Chondrocyte (in vitro differentiated cells): ENCODE measurements at regions not wholly inside any gene's neighbourhood (a gene's known extent, or its start where the extent isn't known, plus 50 kb on each side); places are given as distances from the start of the nearest gene placed in this dataset.

Experiments used
- DNase-seq: peaks from one replicate; pipeline ENCODE4 v3.0.0; 2021; ENCODE audit warnings: mixed read lengths, low spot score
- H3K27ac Mint-ChIP-seq: one replicate; pipeline ENCODE4 v1.8.0; 2021; ENCODE audit warnings: mild to moderate bottlenecking, moderate library complexity, mixed read lengths; ENCODE audit not compliant: unreplicated experiment
- H3K27me3 Mint-ChIP-seq: 2 replicates; pipeline ENCODE4 v1.8.0; 2021; ENCODE audit warnings: low read depth, mixed read lengths
- H3K36me3 Mint-ChIP-seq: 2 replicates; pipeline ENCODE4 v1.8.0; 2021; ENCODE audit warnings: low read depth, mixed read lengths
- H3K4me1 Mint-ChIP-seq: 2 replicates; pipeline ENCODE4 v1.8.0; 2021; ENCODE audit warnings: low read depth, mild to moderate bottlenecking, mixed read lengths
- H3K4me3 Mint-ChIP-seq: one replicate; pipeline ENCODE4 v1.8.0; 2021; ENCODE audit warnings: mild to moderate bottlenecking, moderate library complexity, mixed read lengths; ENCODE audit not compliant: unreplicated experiment
- H3K9me3 Mint-ChIP-seq: 2 replicates; pipeline ENCODE4 v1.8.0; 2021; ENCODE audit warnings: low read depth, mixed read lengths
- TF ChIP-seq, protein P1 (sequence below): fragments of 200-600 bp; sonication (generic); IDR thresholded peaks from 2 replicates; pipeline ENCODE4 v1.5.0; 2021; ENCODE audit warnings: antibody characterized with exemption, mild to moderate bottlenecking, moderate library complexity

DNA sequence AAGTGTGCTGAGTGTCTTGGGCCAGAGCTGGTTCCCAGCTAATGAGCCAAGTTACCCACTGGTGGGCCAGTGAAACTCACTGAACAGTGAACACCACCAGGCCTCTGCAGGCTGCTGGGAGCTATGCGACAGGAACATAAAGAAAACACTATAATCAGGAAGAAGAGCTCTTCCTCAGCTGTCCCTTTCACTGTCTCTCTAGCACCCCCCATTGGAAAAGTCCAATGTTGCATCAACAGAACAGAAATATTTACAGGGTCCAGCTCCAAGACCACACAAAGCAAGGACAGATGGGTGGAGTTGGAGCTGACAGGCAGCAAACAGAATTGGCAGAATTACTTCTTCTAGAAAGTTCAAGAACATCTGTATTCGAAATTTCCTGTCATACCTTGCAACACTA is 903.6 kb upstream of the TMEM132C start:
- no peak overlapping the region for H3K27ac Mint-ChIP-seq

DNA sequence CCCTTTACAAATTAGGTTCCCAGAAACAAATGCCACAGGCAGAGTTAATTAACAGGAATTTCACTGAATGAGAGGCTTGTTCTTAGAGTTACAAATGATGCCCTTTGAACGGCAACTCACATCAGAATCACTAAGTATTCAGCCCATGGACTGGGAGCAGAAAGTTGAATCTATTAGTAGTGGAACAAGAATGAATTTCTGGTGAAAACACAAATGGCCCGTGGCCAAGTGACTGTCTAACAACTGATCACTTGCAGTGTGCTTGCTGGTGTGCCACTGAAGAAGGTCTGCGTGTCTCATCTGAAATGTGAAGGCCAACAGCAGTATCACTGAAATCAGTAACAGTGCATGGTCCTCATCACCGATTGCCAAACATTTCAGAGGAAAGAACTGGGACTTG is 893.4 kb upstream of the TMEM132C start:
- Mint-ChIP-seq H3K36me3 (no peaks in the 10 kb centered on the region), H3K27me3 (peaks cover 16% of the 10 kb centered on the region)
- TF ChIP-seq, protein P1, sequence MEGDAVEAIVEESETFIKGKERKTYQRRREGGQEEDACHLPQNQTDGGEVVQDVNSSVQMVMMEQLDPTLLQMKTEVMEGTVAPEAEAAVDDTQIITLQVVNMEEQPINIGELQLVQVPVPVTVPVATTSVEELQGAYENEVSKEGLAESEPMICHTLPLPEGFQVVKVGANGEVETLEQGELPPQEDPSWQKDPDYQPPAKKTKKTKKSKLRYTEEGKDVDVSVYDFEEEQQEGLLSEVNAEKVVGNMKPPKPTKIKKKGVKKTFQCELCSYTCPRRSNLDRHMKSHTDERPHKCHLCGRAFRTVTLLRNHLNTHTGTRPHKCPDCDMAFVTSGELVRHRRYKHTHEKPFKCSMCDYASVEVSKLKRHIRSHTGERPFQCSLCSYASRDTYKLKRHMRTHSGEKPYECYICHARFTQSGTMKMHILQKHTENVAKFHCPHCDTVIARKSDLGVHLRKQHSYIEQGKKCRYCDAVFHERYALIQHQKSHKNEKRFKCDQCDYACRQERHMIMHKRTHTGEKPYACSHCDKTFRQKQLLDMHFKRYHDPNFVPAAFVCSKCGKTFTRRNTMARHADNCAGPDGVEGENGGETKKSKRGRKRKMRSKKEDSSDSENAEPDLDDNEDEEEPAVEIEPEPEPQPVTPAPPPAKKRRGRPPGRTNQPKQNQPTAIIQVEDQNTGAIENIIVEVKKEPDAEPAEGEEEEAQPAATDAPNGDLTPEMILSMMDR: no peak

More for the DNA sequence above, 903.6 kb upstream of the TMEM132C start:
- H3K9me3 Mint-ChIP-seq: peaks cover 16% of the 10 kb centered on the region
- no peaks in the 10 kb centered on the region for H3K4me1 Mint-ChIP-seq
- DNase-seq: no peak
- TF ChIP-seq, protein P1: peak; percentile 38
- H3K27me3 Mint-ChIP-seq: peaks cover 5% of the 10 kb centered on the region
- H3K4me3 Mint-ChIP-seq: no peak overlapping the region
- H3K36me3 Mint-ChIP-seq: peaks cover 2% of the 10 kb centered on the region

DNA sequence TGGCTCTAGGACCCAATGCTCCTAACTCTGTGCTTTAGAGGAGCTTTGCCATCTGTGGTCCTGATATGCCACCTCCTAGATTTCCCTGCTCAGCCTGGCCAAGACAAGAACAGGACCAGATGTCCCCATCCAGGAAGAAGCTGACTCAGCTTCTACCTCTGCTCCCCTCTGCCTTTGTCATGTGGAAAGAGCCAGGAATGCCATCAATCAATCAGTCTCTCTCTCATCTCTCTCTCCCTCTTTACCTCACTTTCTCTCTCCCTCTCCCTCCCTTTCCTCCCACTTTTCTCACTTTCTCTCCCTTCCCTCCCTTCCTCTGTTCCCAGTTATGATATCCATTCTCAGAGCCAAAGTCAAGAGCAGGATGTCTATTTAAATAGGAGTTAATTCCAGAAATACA is 892.5 kb upstream of the TMEM132C start:
- H3K27ac Mint-ChIP-seq: no peak overlapping the region
- no peaks in the 10 kb centered on the region for H3K4me1 Mint-ChIP-seq
- peaks cover 16% of the 10 kb centered on the region for H3K27me3 Mint-ChIP-seq
- no peak overlapping the region for H3K4me3 Mint-ChIP-seq
- DNase-seq: no peak
- TF ChIP-seq, protein P1: no peak
- no peaks in the 10 kb centered on the region for H3K9me3 Mint-ChIP-seq
- no peaks in the 10 kb centered on the region for H3K36me3 Mint-ChIP-seq

More for the DNA sequence above, 893.4 kb upstream of the TMEM132C start:
- no peak for DNase-seq
- H3K4me3 Mint-ChIP-seq: no peak overlapping the region
- H3K9me3 Mint-ChIP-seq: peaks cover 4% of the 10 kb centered on the region
- H3K4me1 Mint-ChIP-seq: no peaks in the 10 kb centered on the region
- no peak overlapping the region for H3K27ac Mint-ChIP-seq

DNA sequence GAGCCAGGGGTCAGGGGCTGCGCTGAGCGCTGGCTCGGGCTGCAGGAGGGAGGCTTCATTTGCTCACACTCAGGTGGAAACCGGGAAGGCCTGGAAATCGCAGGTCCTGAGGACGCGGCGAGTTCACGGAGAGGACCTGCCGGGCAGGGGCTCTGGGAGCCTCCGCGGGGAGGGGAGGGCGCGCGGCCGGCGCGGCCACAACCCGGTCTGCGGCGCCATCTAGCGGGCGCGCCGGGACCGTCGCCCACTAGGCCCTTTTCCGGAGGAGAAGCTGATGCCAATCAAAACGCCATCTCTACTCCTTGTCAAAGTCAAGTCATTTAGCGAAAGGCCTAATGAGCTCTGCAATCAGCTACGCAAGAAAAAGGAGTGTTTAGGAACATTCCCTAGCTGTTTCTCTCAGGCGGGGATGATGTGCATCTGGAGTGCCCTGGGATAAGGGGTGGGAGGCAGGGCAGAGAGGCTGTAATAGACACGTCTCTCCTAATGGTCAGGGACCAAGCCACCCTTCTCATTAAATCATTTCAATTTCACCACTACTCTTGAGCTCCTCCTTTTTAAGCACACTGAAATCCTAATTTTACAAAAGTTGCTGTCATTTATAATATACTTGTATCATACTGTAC is 885.8 kb upstream of the TMEM132C start:
- Mint-ChIP-seq H3K27me3 (no peaks in the 10 kb centered on the region), H3K4me1 (peaks cover 5% of the 10 kb centered on the region), H3K36me3 (no peaks in the 10 kb centered on the region), H3K27ac (peak overlapping the region; percentile 32), H3K4me3 (peak overlapping the region; percentile 68), H3K9me3 (no peaks in the 10 kb centered on the region)
- TF ChIP-seq, protein P1: peak; percentile 98
- DNase-seq: no peak

DNA sequence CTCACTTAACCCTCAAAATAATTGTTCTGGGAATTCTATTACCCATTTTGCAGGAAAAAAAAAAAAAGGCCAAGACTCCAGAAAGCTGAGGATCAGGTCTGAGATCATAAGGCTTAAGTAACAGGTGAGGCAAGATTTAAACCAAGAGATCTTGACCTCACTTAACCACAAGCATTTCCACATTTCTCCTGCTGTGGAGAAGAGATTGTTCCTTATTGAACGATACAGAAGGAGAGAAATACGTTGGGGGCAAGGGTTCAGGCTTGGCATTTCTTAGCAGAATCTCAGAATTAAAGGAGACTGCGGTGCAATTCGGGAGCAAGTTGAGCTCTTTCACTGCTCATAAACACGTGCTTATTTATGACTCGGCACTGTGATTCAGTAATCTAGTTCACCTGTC is 885.3 kb upstream of the TMEM132C start:
- no peaks in the 10 kb centered on the region for H3K36me3 Mint-ChIP-seq
- no peak overlapping the region for H3K27ac Mint-ChIP-seq
- TF ChIP-seq, protein P1: no peak
- no peak for DNase-seq
- H3K9me3 Mint-ChIP-seq: no peaks in the 10 kb centered on the region
- H3K4me1 Mint-ChIP-seq: peaks cover 5% of the 10 kb centered on the region
- no peaks in the 10 kb centered on the region for H3K27me3 Mint-ChIP-seq
- H3K4me3 Mint-ChIP-seq: no peak overlapping the region
